ENCODE measurements at regions not wholly inside any gene's neighbourhood (a gene's known extent, or its start where the extent isn't known, plus 50 kb on each side); places are given as distances from the start of the nearest gene placed in this dataset.

DNA sequence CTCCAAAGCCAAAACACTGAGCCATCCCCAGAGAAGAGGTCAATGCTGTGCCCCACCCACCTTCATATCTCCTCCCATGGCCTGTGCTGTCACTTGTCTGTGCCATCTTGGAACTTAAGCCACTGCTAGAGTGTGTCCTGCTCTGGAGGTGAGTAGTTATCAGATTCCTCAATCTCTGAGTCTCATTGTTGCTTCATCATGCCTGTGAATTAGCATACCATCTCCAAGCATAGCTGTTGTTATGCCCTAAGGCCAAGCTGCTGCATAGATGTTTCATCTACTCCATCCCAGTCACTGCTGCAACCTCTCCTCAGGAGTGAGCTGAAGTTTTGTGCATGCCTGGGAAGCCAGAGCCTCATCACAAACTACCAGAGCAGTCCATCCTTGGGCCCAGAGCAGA lies 349.0 kb downstream of the ZWINT start:
- TF ChIP-seq POLR2A (IDR thresholded peaks at IDR 0.05) (no peak), EP300 (IDR thresholded peaks at IDR 0.05) (no peak), POLR2AphosphoS5 (IDR thresholded peaks at IDR 0.05) (no peak)
- TF ChIP-seq, protein P1, sequence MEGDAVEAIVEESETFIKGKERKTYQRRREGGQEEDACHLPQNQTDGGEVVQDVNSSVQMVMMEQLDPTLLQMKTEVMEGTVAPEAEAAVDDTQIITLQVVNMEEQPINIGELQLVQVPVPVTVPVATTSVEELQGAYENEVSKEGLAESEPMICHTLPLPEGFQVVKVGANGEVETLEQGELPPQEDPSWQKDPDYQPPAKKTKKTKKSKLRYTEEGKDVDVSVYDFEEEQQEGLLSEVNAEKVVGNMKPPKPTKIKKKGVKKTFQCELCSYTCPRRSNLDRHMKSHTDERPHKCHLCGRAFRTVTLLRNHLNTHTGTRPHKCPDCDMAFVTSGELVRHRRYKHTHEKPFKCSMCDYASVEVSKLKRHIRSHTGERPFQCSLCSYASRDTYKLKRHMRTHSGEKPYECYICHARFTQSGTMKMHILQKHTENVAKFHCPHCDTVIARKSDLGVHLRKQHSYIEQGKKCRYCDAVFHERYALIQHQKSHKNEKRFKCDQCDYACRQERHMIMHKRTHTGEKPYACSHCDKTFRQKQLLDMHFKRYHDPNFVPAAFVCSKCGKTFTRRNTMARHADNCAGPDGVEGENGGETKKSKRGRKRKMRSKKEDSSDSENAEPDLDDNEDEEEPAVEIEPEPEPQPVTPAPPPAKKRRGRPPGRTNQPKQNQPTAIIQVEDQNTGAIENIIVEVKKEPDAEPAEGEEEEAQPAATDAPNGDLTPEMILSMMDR (IDR thresholded peaks at IDR 0.05) = no peak

All from sigmoid colon (tissue), 4 donors.